ENCODE measurements at regions not wholly inside any gene's neighbourhood (a gene's known extent, or its start where the extent isn't known, plus 50 kb on each side); places are given as distances from the start of the nearest gene placed in this dataset.

GRCh38 chr12:83197483-83197914 is 510.8 kb downstream of the TMTC2 start:
- H3K9me3 Mint-ChIP-seq = peaks cover 1 to 6% of the 10 kb centered on the region in 2 donors
- no peaks in the 10 kb centered on the region for H3K36me3 Mint-ChIP-seq (ENCODE audit: insufficient read depth in 2 of 2)
- DNase-seq (no peak), ATAC-seq (replicated peaks in 1 of 2) (no peak)
- peak overlapping the region; percentile 23 for H3K27ac Mint-ChIP-seq
- H3K4me1 Mint-ChIP-seq (ENCODE audit: low read depth) = no peaks in the 10 kb centered on the region
- no peak overlapping the region for H3K4me3 Mint-ChIP-seq
- H3K27me3 Mint-ChIP-seq (ENCODE audit: low read depth) = no peaks in the 10 kb centered on the region

- no peaks in the 10 kb centered on the region for H3K36me3 Mint-ChIP-seq (ENCODE audit: insufficient read depth in 2 of 2)
- ATAC-seq (replicated peaks in 1 of 2) (no peak), DNase-seq (no peak)
- no peak overlapping the region for H3K4me3 Mint-ChIP-seq
- no peaks in the 10 kb centered on the region for H3K27me3 Mint-ChIP-seq (ENCODE audit: low read depth)
- H3K4me1 Mint-ChIP-seq (ENCODE audit: low read depth) = no peaks in the 10 kb centered on the region
- H3K27ac Mint-ChIP-seq = no peak overlapping the region
- H3K9me3 Mint-ChIP-seq = peaks cover 1 to 7% of the 10 kb centered on the region in 2 donors
These were observed 510.1 kb downstream of the TMTC2 start for GRCh38 chr12:83196694-83197350.

GRCh38 chr12:83190631-83191390 is 504.1 kb downstream of the TMTC2 start:
- Mint-ChIP-seq H3K36me3 (ENCODE audit: insufficient read depth in 2 of 2) (no peaks in the 10 kb centered on the region), H3K4me3 (no peak overlapping the region), H3K27me3 (ENCODE audit: low read depth) (no peaks in the 10 kb centered on the region), H3K27ac (no peak overlapping the region), H3K9me3 (peaks cover 0 to 5% of the 10 kb centered on the region in 2 donors), H3K4me1 (ENCODE audit: low read depth) (no peaks in the 10 kb centered on the region)
- ATAC-seq (replicated peaks in 1 of 2) (no peak), DNase-seq (no peak)

- no peak overlapping the region for H3K27ac Mint-ChIP-seq
- ATAC-seq (replicated peaks in 1 of 2) (no peak), DNase-seq (no peak)
- no peaks in the 10 kb centered on the region for H3K27me3 Mint-ChIP-seq (ENCODE audit: low read depth)
- no peaks in the 10 kb centered on the region for H3K4me1 Mint-ChIP-seq (ENCODE audit: low read depth)
- no peak overlapping the region for H3K4me3 Mint-ChIP-seq
- H3K36me3 Mint-ChIP-seq (ENCODE audit: insufficient read depth in 2 of 2) = no peaks in the 10 kb centered on the region
- no peaks in the 10 kb centered on the region for H3K9me3 Mint-ChIP-seq
These were observed 499.7 kb downstream of the TMTC2 start for GRCh38 chr12:83186419-83186818.

- Mint-ChIP-seq H3K9me3 (no peaks in the 10 kb centered on the region), H3K4me1 (ENCODE audit: low read depth) (no peaks in the 10 kb centered on the region), H3K27me3 (ENCODE audit: low read depth) (no peaks in the 10 kb centered on the region), H3K36me3 (ENCODE audit: insufficient read depth in 2 of 2) (no peaks in the 10 kb centered on the region), H3K4me3 (no peak overlapping the region), H3K27ac (no peak overlapping the region)
- DNase-seq = no peak
- no peak for ATAC-seq (replicated peaks in 1 of 2)
These were observed 498.5 kb downstream of the TMTC2 start for GRCh38 chr12:83185241-83185640.
